Parathyroid adenoma (tissue), 2 donors: ENCODE measurements at regions not wholly inside any gene's neighbourhood (a gene's known extent, or its start where the extent isn't known, plus 50 kb on each side); places are given as distances from the start of the nearest gene placed in this dataset.

Experiments used
- H2AFZ ChIP-seq: fragments of 300-600 bp; sonication (generic); one replicate; pipeline ENCODE4 v1.7.0; 2017; ENCODE audit warnings: antibody characterized with exemption, mild to moderate bottlenecking
- H3K27ac ChIP-seq: fragments of 300-600 bp; sonication (generic); one replicate; pipeline ENCODE4 v1.7.0; 2017
- H3K27me3 ChIP-seq: fragments of 300-600 bp; sonication (generic); one replicate; pipeline ENCODE4 v1.7.0; 2017; ENCODE audit warnings: low read length; ENCODE audit not compliant: control insufficient read depth, insufficient read depth
- H3K36me3 ChIP-seq: fragments of 300-600 bp; sonication (generic); one replicate; pipeline ENCODE4 v1.7.0; 2017; ENCODE audit warnings: low read length; ENCODE audit not compliant: control insufficient read depth, insufficient read depth
- H3K4me1 ChIP-seq: fragments of 300-600 bp; sonication (generic); one replicate; pipeline ENCODE4 v1.7.0; 2017; ENCODE audit warnings: control low read depth
- H3K4me2 ChIP-seq: fragments of 300-600 bp; sonication (generic); one replicate; pipeline ENCODE4 v1.7.0; 2017; ENCODE audit warnings: low read length
- H3K4me3 ChIP-seq: fragments of 300-600 bp; sonication (generic); one replicate; pipeline ENCODE4 v1.7.0; 2017; ENCODE audit warnings: low read depth, low read length
- H3K79me2 ChIP-seq: fragments of 300-600 bp; sonication (generic); one replicate; pipeline ENCODE4 v1.7.0; 2017; ENCODE audit warnings: control low read depth
- H3K9ac ChIP-seq: fragments of 300-600 bp; sonication (generic); one replicate; pipeline ENCODE4 v1.7.0; 2017; ENCODE audit warnings: mild to moderate bottlenecking
- H3K9me3 ChIP-seq: fragments of 300-600 bp; sonication (generic); one replicate; pipeline ENCODE4 v1.7.0; 2017; ENCODE audit warnings: low read length; ENCODE audit not compliant: control insufficient read depth
- TF ChIP-seq, protein P1 (sequence below): fragments of 300-600 bp; sonication (generic); IDR thresholded peaks from one replicate; pipeline ENCODE4 v1.7.0; 2017; ENCODE audit warnings: antibody characterized with exemption, mild to moderate bottlenecking
- donor health status: primary hyperparathyroidism.

DNA sequence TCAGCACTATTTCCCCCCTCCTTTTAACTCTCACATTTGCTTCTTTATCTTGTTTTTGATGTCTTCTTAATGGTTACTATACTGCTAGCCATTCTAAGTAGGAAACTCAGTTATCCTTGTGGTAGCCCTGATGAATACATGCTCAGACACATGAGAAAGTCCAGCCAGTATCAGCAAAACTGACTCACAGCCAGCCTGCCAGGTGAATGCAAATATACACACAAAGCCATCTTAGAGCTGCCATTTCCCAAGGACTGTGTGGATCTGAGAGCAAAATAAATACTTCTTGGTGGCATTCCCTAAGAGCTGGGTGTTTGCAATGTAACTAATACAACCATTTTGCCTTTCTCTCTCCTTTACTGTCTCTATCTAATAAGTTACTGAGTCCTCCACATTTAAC is 455.2 kb downstream of the CCER1 start:
- H3K4me2 ChIP-seq = no peak overlapping the region
- no peak overlapping the region for H3K27ac ChIP-seq
- no peaks in the 10 kb centered on the region for H3K9me3 ChIP-seq
- H3K4me1 ChIP-seq = no peaks in the 10 kb centered on the region
- H3K79me2 ChIP-seq = no peaks in the 10 kb centered on the region
- H3K36me3 ChIP-seq = no peaks in the 10 kb centered on the region
- no peak overlapping the region for H2AFZ ChIP-seq
- TF ChIP-seq, protein P1, sequence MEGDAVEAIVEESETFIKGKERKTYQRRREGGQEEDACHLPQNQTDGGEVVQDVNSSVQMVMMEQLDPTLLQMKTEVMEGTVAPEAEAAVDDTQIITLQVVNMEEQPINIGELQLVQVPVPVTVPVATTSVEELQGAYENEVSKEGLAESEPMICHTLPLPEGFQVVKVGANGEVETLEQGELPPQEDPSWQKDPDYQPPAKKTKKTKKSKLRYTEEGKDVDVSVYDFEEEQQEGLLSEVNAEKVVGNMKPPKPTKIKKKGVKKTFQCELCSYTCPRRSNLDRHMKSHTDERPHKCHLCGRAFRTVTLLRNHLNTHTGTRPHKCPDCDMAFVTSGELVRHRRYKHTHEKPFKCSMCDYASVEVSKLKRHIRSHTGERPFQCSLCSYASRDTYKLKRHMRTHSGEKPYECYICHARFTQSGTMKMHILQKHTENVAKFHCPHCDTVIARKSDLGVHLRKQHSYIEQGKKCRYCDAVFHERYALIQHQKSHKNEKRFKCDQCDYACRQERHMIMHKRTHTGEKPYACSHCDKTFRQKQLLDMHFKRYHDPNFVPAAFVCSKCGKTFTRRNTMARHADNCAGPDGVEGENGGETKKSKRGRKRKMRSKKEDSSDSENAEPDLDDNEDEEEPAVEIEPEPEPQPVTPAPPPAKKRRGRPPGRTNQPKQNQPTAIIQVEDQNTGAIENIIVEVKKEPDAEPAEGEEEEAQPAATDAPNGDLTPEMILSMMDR = no peak
- H3K4me3 ChIP-seq = no peak overlapping the region
- H3K27me3 ChIP-seq = no peaks in the 10 kb centered on the region
- H3K9ac ChIP-seq = no peak overlapping the region

DNA sequence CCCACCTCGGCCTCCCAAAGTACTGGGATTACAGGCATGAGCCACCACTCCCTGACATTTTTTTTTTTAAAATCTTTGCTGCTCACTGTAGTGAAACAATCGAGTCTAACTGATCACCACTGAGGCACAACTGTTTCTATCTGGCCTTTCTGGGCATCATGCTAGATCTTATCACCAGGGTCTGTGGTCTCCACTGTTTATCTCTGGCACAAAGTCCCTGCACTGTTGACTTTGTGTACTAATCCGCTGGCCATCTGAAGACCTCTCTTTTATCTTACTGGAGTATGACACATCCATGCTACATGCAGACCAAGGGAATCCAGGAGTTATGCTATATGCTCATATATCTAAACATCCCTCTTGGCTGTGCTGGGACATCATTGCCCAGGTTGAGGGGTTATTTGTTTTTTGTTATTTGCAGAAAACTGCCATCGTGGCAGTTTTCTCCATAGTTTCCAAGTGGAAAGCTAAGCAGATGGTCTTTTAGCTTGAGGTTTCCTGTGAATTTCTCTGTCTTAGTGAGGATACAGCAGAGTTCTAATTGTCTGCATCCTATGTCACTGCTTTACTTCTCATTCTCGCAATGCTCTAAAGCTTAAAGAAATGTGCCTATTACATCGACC is 456.9 kb downstream of the CCER1 start:
- H3K9ac ChIP-seq = no peak overlapping the region
- no peaks in the 10 kb centered on the region for H3K9me3 ChIP-seq
- no peak overlapping the region for H3K27ac ChIP-seq
- H3K79me2 ChIP-seq = no peaks in the 10 kb centered on the region
- TF ChIP-seq, protein P1 = no peak
- H3K27me3 ChIP-seq = no peaks in the 10 kb centered on the region
- no peak overlapping the region for H2AFZ ChIP-seq
- no peaks in the 10 kb centered on the region for H3K36me3 ChIP-seq
- H3K4me2 ChIP-seq = no peak overlapping the region
- H3K4me1 ChIP-seq = no peaks in the 10 kb centered on the region
- no peak overlapping the region for H3K4me3 ChIP-seq

DNA sequence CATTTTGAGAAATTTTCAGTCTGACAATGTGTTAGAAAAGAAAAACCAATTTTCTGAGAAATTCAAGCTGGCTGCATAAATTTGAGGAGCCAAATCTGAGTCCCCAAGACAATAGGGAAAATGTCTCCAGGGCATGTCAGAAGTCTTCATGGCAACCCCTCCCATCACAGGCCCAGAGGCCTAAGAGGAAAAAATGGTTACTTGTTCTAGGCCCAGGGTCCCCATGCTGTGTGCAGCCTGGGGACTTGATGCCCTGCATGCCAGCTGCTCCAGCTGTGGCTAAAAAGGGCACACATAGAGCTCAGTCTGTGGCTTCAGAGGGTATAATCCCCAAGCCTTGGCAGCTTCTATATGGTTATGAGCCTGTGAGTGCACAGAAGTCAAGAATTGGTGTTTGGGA is 464.6 kb downstream of the CCER1 start:
- H3K27me3 ChIP-seq = no peaks in the 10 kb centered on the region
- no peaks in the 10 kb centered on the region for H3K79me2 ChIP-seq
- no peak overlapping the region for H3K27ac ChIP-seq
- H3K36me3 ChIP-seq = no peaks in the 10 kb centered on the region
- no peak overlapping the region for H3K4me2 ChIP-seq
- H3K9me3 ChIP-seq = no peaks in the 10 kb centered on the region
- TF ChIP-seq, protein P1 = no peak
- no peak overlapping the region for H3K9ac ChIP-seq
- no peak overlapping the region for H3K4me3 ChIP-seq
- no peak overlapping the region for H2AFZ ChIP-seq
- H3K4me1 ChIP-seq = no peaks in the 10 kb centered on the region

DNA sequence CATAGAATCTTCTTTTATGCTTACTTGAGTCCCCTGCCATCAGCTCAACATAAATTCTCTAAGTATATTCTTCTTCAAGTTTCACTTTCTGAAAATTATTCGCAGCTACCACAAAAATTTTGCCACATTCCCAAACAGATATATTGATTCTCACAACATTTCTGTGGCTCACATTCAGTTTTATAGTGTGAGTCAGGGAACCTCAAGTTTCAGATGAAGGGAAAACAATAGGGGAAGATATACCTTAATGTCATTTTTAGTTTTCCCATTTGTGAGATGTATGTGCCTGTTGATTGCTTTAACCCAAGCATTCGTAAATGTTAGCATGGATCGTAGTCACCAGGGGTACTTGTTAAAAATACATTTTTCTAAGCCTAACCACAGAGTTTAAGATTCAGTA is 465.8 kb downstream of the CCER1 start:
- Histone ChIP-seq H3K9me3 (no peaks in the 10 kb centered on the region), H3K27me3 (no peaks in the 10 kb centered on the region), H3K4me2 (no peak overlapping the region), H3K9ac (no peak overlapping the region), H3K4me3 (no peak overlapping the region), H3K27ac (no peak overlapping the region), H3K79me2 (no peaks in the 10 kb centered on the region), H2AFZ (no peak overlapping the region), H3K4me1 (no peaks in the 10 kb centered on the region), H3K36me3 (no peaks in the 10 kb centered on the region)
- TF ChIP-seq, protein P1 = no peak

DNA sequence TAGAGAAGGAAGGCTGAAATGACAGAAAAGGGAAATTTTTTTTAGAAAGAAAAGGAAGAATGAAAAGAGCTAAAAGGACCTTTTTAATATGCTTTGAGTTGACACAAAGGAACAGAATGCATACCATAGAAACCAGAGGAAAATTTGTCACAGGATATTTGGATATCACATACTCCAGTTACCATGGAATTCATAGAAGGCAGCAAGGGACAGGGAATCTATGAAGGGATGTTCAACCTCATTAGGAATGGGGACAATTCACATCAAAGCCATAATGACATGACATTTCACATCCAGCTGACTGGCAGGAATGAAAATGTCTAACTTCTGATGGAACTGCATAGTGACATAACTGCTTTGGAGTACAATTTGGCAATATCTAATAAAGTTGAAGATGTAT is 469.4 kb downstream of the CCER1 start:
- H3K79me2 ChIP-seq = no peaks in the 10 kb centered on the region
- H2AFZ ChIP-seq = no peak overlapping the region
- no peak overlapping the region for H3K4me3 ChIP-seq
- no peaks in the 10 kb centered on the region for H3K27me3 ChIP-seq
- H3K27ac ChIP-seq = no peak overlapping the region
- no peaks in the 10 kb centered on the region for H3K36me3 ChIP-seq
- TF ChIP-seq, protein P1 = no peak
- H3K9ac ChIP-seq = no peak overlapping the region
- no peaks in the 10 kb centered on the region for H3K4me1 ChIP-seq
- H3K9me3 ChIP-seq = no peaks in the 10 kb centered on the region
- no peak overlapping the region for H3K4me2 ChIP-seq
